Hepatocyte (in vitro differentiated cells): ENCODE measurements at regions not wholly inside any gene's neighbourhood (a gene's known extent, or its start where the extent isn't known, plus 50 kb on each side); places are given as distances from the start of the nearest gene placed in this dataset.

Source experiments
- EZH2 ChIP-seq: fragments of 200-600 bp; sonication (generic); IDR thresholded peaks from 2 replicates; pipeline ENCODE4 v1.6.1; 2016; ENCODE audit warnings: antibody characterized with exemption, mild to moderate bottlenecking, borderline replicate concordance
- TF ChIP-seq, protein P1 (sequence below): fragments of 200-600 bp; sonication (generic); IDR thresholded peaks from 2 replicates; pipeline ENCODE4 v1.5.1; 2016; ENCODE audit warnings: antibody characterized with exemption, mild to moderate bottlenecking; ENCODE audit not compliant: poor library complexity

DNA sequence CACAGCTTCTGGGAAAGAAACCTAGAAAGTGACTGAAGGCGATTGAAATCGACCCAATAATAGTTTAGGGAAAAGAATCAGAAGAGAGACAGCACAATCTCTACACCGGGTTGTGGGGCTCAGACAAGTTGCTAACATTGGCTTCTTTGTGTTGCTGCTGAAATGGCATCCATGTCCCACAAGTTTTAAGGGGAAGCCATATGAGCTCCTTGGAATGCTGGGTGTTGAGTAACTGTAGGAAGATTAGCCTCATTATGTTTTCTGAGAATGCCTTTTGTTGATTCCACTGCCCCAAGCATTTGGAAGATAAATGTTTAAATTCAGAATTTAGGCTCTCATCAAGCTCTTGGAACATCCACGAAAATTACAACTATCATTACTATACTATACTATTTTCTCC, 73.4 kb upstream of the NEUROD1 start:
- TF ChIP-seq, protein P1, sequence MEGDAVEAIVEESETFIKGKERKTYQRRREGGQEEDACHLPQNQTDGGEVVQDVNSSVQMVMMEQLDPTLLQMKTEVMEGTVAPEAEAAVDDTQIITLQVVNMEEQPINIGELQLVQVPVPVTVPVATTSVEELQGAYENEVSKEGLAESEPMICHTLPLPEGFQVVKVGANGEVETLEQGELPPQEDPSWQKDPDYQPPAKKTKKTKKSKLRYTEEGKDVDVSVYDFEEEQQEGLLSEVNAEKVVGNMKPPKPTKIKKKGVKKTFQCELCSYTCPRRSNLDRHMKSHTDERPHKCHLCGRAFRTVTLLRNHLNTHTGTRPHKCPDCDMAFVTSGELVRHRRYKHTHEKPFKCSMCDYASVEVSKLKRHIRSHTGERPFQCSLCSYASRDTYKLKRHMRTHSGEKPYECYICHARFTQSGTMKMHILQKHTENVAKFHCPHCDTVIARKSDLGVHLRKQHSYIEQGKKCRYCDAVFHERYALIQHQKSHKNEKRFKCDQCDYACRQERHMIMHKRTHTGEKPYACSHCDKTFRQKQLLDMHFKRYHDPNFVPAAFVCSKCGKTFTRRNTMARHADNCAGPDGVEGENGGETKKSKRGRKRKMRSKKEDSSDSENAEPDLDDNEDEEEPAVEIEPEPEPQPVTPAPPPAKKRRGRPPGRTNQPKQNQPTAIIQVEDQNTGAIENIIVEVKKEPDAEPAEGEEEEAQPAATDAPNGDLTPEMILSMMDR, result no peak
- no peak for TF ChIP-seq EZH2
